Keratinocyte (primary cell): ENCODE measurements at regions not wholly inside any gene's neighbourhood (a gene's known extent, or its start where the extent isn't known, plus 50 kb on each side); places are given as distances from the start of the nearest gene placed in this dataset.

Experiments
- EZH2 ChIP-seq: IDR thresholded peaks from one replicate; pipeline ENCODE4 v1.6.1; 2012; ENCODE audit warnings: inconsistent platforms, mild to moderate bottlenecking, low read length, moderate library complexity
- TF ChIP-seq, protein P1 (sequence below), 3 experiments: IDR thresholded peaks in 1 of 3; conservative IDR thresholded peaks in 1 of 3; optimal IDR thresholded peaks in 1 of 3; 2 replicates in 2 of 3; 3 replicates in 1 of 3; pipeline versions ENCODE3 to v1.5.1; 2011; ENCODE audit warnings: low read length in 3 of 3, mild to moderate bottlenecking in 3 of 3, moderate library complexity in 2 of 3, control low read depth in 1 of 3, inconsistent platforms in 1 of 3; ENCODE audit not compliant: insufficient read depth in 2 of 3; ENCODE audit errors: extremely low read depth in 1 of 3

DNA sequence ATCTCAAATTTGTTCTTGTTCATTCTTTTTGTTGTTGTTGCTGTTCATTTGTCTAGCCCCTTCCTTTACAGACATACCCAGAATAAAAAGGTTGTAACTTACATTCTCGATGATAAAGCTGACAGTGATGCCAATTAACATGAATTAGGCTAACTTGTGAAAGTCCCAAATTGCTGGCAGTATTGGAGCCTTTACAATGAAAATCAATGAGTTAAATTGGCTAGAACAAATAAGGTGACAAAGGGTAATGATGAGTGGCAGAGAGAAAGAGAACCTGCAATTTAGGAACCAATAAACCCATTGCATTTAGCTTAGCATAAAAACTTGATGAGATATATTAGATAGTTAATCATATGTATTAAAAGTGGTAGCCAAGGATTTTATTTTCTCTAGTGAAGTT, 521.0 kb downstream of the ADCYAP1 start:
- TF ChIP-seq, protein P1, sequence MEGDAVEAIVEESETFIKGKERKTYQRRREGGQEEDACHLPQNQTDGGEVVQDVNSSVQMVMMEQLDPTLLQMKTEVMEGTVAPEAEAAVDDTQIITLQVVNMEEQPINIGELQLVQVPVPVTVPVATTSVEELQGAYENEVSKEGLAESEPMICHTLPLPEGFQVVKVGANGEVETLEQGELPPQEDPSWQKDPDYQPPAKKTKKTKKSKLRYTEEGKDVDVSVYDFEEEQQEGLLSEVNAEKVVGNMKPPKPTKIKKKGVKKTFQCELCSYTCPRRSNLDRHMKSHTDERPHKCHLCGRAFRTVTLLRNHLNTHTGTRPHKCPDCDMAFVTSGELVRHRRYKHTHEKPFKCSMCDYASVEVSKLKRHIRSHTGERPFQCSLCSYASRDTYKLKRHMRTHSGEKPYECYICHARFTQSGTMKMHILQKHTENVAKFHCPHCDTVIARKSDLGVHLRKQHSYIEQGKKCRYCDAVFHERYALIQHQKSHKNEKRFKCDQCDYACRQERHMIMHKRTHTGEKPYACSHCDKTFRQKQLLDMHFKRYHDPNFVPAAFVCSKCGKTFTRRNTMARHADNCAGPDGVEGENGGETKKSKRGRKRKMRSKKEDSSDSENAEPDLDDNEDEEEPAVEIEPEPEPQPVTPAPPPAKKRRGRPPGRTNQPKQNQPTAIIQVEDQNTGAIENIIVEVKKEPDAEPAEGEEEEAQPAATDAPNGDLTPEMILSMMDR (optimal IDR thresholded peaks at IDR 0.05 in 1 of 3, IDR thresholded peaks at IDR 0.05 in 1 of 3, conservative IDR thresholded peaks at IDR 0.05 in 1 of 3; ENCODE audit: extremely low read depth in 1 of 3, insufficient read depth in 2 of 3, low read length in 3 of 3): no peak
- no peak for TF ChIP-seq EZH2
